ENCODE measurements at regions not wholly inside any gene's neighbourhood (a gene's known extent, or its start where the extent isn't known, plus 50 kb on each side); places are given as distances from the start of the nearest gene placed in this dataset.
"Not testable (repeated sequence)": the region's sequence is repeated elsewhere in the genome, so short reads cannot be mapped to it uniquely, and the experiment has no call there.

- DNase-seq = peak; percentile 14 to 35
- TF ChIP-seq GATA1 (IDR thresholded peaks at IDR 0.05; ENCODE audit: low read depth, low read length) (no peak), POLR2A (IDR thresholded peaks at IDR 0.05; ENCODE audit: low read length) (no peak)
These were observed 154.5 kb downstream of the MSN start for GRCh38 chrX:65821721-65822496.

GRCh38 chrX:65819983-65820382 lies 152.5 kb downstream of the MSN start:
- not testable (repeated sequence) for DNase-seq

- TF ChIP-seq POLR2A (IDR thresholded peaks at IDR 0.05; ENCODE audit: low read length) (no peak), GATA1 (IDR thresholded peaks at IDR 0.05; ENCODE audit: low read depth, low read length) (no peak)
These were observed 145.8 kb downstream of the MSN start for GRCh38 chrX:65813245-65813644.

GRCh38 chrX:65811558-65812228 lies 144.2 kb downstream of the MSN start:
- no peak for TF ChIP-seq GATA1 (IDR thresholded peaks at IDR 0.05; ENCODE audit: low read depth, low read length)
- TF ChIP-seq POLR2A (IDR thresholded peaks at IDR 0.05; ENCODE audit: low read length) = no peak
- DNase-seq = peak in 1 of 2 experiments; percentile 13

More at GRCh38 chrX:65813245-65813644, 145.8 kb downstream of the MSN start:
- no peak for DNase-seq
